Activated naive CD4-positive, alpha-beta T cell (primary cell): ENCODE measurements at regions not wholly inside any gene's neighbourhood (a gene's known extent, or its start where the extent isn't known, plus 50 kb on each side); places are given as distances from the start of the nearest gene placed in this dataset.
"Not testable (repeated sequence)": the region's sequence is repeated elsewhere in the genome, so short reads cannot be mapped to it uniquely, and the experiment has no call there.

Experiments used
- DNase-seq, 4 experiments: peaks; one replicate each; lab custom pipeline; 2025; lab: John Stamatoyannopoulos, UW

GRCh38 chr13:65387743-65388347 is 1842.3 kb downstream of the PCDH9 start:
- no peak for DNase-seq

- no peak for DNase-seq
Measured at GRCh38 chr13:65378943-65379519, 1851.1 kb downstream of the PCDH9 start.

GRCh38 chr13:65378484-65378883 is 1851.7 kb downstream of the PCDH9 start:
- no peak for DNase-seq

- DNase-seq, result no peak
Measured at GRCh38 chr13:65368832-65369231, 1861.3 kb downstream of the PCDH9 start.

GRCh38 chr13:65353951-65354350 is 1876.2 kb downstream of the PCDH9 start:
- DNase-seq, result no peak

GRCh38 chr13:65353150-65353549 is 1877.0 kb downstream of the PCDH9 start:
- not testable (repeated sequence) for DNase-seq

- no peak for DNase-seq
Measured at GRCh38 chr13:65347420-65348030, 1882.6 kb downstream of the PCDH9 start.

- DNase-seq, result no peak
Measured at GRCh38 chr13:65343898-65344663, 1886.1 kb downstream of the PCDH9 start.

GRCh38 chr13:65342541-65343337 is 1887.4 kb downstream of the PCDH9 start:
- DNase-seq, result no peak

GRCh38 chr13:65339241-65339640 is 1890.9 kb downstream of the PCDH9 start:
- no peak for DNase-seq

- DNase-seq, result no peak
Measured at GRCh38 chr13:65336916-65337315, 1893.2 kb downstream of the PCDH9 start.

- no peak for DNase-seq
Measured at GRCh38 chr13:65336087-65336749, 1893.9 kb downstream of the PCDH9 start.

- DNase-seq, result no peak
Measured at GRCh38 chr13:65330691-65331090, 1899.4 kb downstream of the PCDH9 start.

GRCh38 chr13:65330287-65330686 is 1899.8 kb downstream of the PCDH9 start:
- no peak for DNase-seq

- DNase-seq, result not testable (repeated sequence)
Measured at GRCh38 chr13:65323192-65323591, 1906.9 kb downstream of the PCDH9 start.

GRCh38 chr13:65321423-65321822 is 1908.7 kb downstream of the PCDH9 start:
- DNase-seq, result not testable (repeated sequence)

GRCh38 chr13:65314008-65314407 is 1916.1 kb downstream of the PCDH9 start:
- no peak for DNase-seq

- DNase-seq, result no peak
Measured at GRCh38 chr13:65310663-65311328, 1919.3 kb downstream of the PCDH9 start.

- DNase-seq, result no peak
Measured at GRCh38 chr13:65309906-65310305, 1920.2 kb downstream of the PCDH9 start.

- not testable (repeated sequence) for DNase-seq
Measured at GRCh38 chr13:65308729-65309128, 1921.4 kb downstream of the PCDH9 start.

GRCh38 chr13:65307056-65307455 is 1923.1 kb downstream of the PCDH9 start:
- no peak for DNase-seq
